Fibroblast of villous mesenchyme (primary cell): ENCODE measurements at regions not wholly inside any gene's neighbourhood (a gene's known extent, or its start where the extent isn't known, plus 50 kb on each side); places are given as distances from the start of the nearest gene placed in this dataset.

Experiments
- DNase-seq: peaks from one replicate; pipeline ENCODE4 v3.0.0-alpha.2; 2010; ENCODE audit warnings: low read depth
- H3K4me3 ChIP-seq: 2 replicates; pipeline ENCODE4 v1.5.1; 2011; ENCODE audit warnings: low read depth, mild to moderate bottlenecking, low read length
- TF ChIP-seq, protein P1 (sequence below): IDR thresholded peaks from 2 replicates; pipeline ENCODE4 v1.5.1; 2012; ENCODE audit warnings: low read depth, mild to moderate bottlenecking, low read length; ENCODE audit not compliant: insufficient read depth

DNA sequence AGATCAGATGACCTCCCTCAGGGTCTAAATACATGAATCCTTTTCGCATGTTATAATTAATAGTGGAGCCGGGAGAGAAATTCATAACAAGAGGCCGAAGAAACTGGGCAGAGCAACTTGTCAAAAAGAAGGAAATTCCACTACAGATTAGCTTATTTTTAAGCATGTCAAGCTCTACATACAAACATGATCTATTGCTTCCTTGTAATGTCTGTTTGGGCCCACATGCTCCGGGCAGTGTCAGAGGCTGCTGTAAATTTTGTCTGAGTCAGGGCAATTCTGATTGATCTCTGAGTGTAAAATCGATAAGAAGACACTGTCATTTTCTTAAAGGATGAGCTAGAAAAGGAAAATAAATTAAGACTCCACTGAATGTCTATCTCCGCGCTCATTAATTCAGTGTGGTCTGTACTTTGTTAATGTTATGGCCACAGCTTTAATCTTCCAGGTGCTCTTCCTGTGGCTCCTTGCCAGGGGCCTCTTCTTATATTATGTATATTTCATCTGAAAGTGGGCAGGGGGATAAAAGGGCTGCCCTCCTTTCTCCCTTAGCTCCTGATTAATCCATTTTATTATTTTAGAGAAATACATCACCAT is 194.1 kb upstream of the SP8 start:
- no peak overlapping the region for H3K4me3 ChIP-seq
- DNase-seq: no peak
- TF ChIP-seq, protein P1, sequence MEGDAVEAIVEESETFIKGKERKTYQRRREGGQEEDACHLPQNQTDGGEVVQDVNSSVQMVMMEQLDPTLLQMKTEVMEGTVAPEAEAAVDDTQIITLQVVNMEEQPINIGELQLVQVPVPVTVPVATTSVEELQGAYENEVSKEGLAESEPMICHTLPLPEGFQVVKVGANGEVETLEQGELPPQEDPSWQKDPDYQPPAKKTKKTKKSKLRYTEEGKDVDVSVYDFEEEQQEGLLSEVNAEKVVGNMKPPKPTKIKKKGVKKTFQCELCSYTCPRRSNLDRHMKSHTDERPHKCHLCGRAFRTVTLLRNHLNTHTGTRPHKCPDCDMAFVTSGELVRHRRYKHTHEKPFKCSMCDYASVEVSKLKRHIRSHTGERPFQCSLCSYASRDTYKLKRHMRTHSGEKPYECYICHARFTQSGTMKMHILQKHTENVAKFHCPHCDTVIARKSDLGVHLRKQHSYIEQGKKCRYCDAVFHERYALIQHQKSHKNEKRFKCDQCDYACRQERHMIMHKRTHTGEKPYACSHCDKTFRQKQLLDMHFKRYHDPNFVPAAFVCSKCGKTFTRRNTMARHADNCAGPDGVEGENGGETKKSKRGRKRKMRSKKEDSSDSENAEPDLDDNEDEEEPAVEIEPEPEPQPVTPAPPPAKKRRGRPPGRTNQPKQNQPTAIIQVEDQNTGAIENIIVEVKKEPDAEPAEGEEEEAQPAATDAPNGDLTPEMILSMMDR: no peak

DNA sequence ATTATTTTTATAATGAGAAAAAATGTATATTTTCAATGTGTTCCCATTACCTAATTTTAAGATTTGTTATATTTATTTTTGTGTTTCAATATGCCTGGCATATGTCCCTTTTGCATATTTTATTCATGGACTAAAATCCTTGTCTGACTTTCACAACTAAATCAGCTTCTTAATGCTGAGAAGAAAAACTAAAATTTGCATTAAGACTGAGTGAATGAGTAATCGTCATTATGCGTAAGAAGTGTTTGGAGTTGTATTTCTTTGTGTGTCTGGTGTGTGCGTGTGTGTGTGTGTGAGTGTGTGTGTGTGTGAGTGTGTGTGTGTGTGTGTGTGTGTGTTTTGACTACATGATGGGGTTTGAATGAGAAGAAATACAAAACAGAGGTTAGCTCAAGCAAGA is 201.7 kb upstream of the SP8 start:
- DNase-seq: no peak
- TF ChIP-seq, protein P1: no peak
- no peak overlapping the region for H3K4me3 ChIP-seq

DNA sequence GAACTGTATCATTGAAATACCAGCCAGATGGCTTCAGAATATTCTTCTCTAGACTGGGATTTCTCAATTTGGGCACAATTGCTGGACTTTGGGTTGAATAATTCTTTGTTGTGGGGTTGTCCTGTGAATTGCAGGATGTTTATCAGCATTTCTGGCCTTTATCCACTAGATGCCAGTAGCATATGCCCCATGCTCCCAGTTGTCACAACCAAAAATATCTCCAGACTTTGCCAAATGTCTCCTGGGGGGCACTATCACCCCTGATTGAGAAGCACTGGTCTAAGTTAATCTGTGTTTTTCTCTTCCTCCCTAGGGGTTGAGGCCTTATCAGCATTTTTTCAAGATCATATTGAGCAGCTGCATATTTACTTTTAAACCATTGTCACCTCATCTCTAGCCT is 204.9 kb upstream of the SP8 start:
- TF ChIP-seq, protein P1: no peak
- no peak overlapping the region for H3K4me3 ChIP-seq
- no peak for DNase-seq

DNA sequence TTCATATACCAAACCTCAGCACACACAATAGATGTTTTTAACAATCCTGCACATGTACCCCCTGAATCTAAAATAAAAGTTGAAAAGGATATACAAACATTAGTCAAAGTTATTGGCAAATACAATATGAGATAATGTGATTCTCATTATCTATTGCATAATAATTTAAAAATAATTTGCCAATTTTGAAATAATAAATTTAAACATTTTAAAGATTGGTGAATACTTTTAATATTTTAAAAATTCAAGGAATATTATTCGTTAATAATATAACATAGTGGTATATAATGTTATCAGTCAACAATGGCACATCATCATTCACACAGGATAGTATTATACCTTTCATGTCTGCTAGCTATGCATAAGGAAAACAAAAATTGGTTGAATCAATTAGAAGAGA is 207.0 kb upstream of the SP8 start:
- TF ChIP-seq, protein P1: no peak
- DNase-seq: no peak
- H3K4me3 ChIP-seq: no peak overlapping the region

DNA sequence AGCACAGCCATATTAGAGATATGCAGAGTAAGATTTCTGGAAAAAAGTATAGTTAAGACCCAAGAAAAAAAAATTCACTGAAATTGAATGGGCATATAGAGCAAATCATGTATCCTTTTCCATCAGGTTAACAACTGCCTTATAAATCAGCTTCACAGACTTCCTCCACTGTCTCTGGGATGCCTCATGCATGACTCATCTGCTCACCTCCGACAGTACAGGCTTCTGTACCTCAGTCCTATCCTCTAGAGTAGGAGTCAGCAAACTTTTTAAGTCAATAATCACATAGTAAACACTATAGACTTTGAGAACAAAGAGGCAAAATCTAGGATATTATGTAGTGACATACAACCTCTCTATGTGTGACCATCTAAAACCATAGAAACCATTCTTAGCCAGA is 211.6 kb upstream of the SP8 start:
- DNase-seq: no peak
- TF ChIP-seq, protein P1: no peak
- no peak overlapping the region for H3K4me3 ChIP-seq

DNA sequence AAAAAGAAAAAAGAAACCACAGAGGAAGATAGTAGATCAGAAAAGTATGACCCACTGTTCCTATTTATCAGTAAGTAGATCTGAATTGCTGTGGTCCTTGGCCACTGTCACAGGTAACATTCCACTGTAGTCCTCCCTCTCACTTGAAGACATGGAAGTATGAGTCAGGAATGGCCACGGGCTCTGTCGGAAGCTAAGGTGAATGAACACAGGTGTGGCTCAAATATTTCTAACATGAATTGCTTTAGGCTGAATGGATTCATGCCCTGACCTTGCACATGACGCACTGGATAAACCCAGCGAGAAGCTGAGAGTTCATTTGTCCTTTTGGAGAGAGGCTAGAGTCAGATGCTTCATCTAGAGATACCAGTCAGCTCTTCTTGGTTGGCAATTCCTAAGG is 224.5 kb upstream of the SP8 start:
- TF ChIP-seq, protein P1: no peak

More for the DNA sequence above, 224.5 kb upstream of the SP8 start:
- no peak overlapping the region for H3K4me3 ChIP-seq
- DNase-seq: no peak
